Loucy (cell line): ENCODE measurements at regions not wholly inside any gene's neighbourhood (a gene's known extent, or its start where the extent isn't known, plus 50 kb on each side); places are given as distances from the start of the nearest gene placed in this dataset.

Source experiments
- H2AFZ ChIP-seq: fragments of 200-600 bp; sonication (generic); 2 replicates; pipeline ENCODE4 v1.6.0; 2016; ENCODE audit warnings: antibody characterized with exemption, mild to moderate bottlenecking, low read length, moderate library complexity
- H3F3A ChIP-seq: fragments of 200-600 bp; 2 replicates; pipeline ENCODE4 v1.6.0; 2016; ENCODE audit warnings: antibody characterized with exemption, low read depth, mild to moderate bottlenecking
- H3K27me3 ChIP-seq: fragments of 200-600 bp; sonication (generic); 2 replicates; pipeline ENCODE4 v1.6.1; 2014; ENCODE audit warnings: low read length, mild to moderate bottlenecking; ENCODE audit not compliant: insufficient read depth, poor library complexity, severe bottlenecking
- H3K36me3 ChIP-seq: fragments of 200-600 bp; sonication (generic); 2 replicates; pipeline ENCODE4 v1.6.1; 2016; ENCODE audit warnings: low read length; ENCODE audit not compliant: insufficient read depth
- H3K4me1 ChIP-seq: fragments of 200-600 bp; sonication (generic); 2 replicates; pipeline ENCODE4 v1.5.1; 2014; ENCODE audit warnings: low read length, mild to moderate bottlenecking; ENCODE audit not compliant: insufficient read depth, poor library complexity, severe bottlenecking
- H3K4me2 ChIP-seq: fragments of 200-600 bp; sonication (generic); 2 replicates; pipeline ENCODE4 v1.6.0; 2014; ENCODE audit warnings: antibody characterized with exemption, low read length, low read depth, mild to moderate bottlenecking; ENCODE audit not compliant: poor library complexity, severe bottlenecking
- H3K4me3 ChIP-seq: fragments of 200-600 bp; sonication (generic); 2 replicates; pipeline ENCODE4 v1.5.1; 2014; ENCODE audit warnings: low read length, mild to moderate bottlenecking, mixed read lengths; ENCODE audit not compliant: poor library complexity, severe bottlenecking
- H3K79me2 ChIP-seq: fragments of 200-600 bp; sonication (generic); 2 replicates; pipeline ENCODE4 v1.6.1; 2014; ENCODE audit warnings: low read length; ENCODE audit not compliant: insufficient read depth
- H3K9ac ChIP-seq: fragments of 200-600 bp; sonication (generic); 2 replicates; pipeline ENCODE4 v1.6.0; 2014; ENCODE audit warnings: mild to moderate bottlenecking, low read depth, low read length, moderate library complexity; ENCODE audit not compliant: poor library complexity, severe bottlenecking
- H3K9me2 ChIP-seq: fragments of 200-600 bp; sonication (generic); replicated peaks from 2 replicates; pipeline ENCODE4 v1.6.1; 2016; ENCODE audit warnings: low read depth, low read length, mixed read lengths
- H3K9me3 ChIP-seq: fragments of 200-600 bp; sonication (generic); 2 replicates; pipeline ENCODE4 v1.6.1; 2014; ENCODE audit warnings: mild to moderate bottlenecking, antibody characterized with exemption, low read length, low read depth; ENCODE audit not compliant: insufficient read depth
- H4K20me1 ChIP-seq: fragments of 200-600 bp; sonication (generic); 2 replicates; pipeline ENCODE4 v1.6.0; 2014; ENCODE audit warnings: antibody characterized with exemption, low read length, mild to moderate bottlenecking; ENCODE audit not compliant: insufficient read depth, poor library complexity, severe bottlenecking
- CTCF ChIP-seq: fragments of 200-600 bp; sonication (generic); conservative IDR thresholded peaks from 2 replicates; pipeline ENCODE4 v1.5.1; 2014; ENCODE audit warnings: mild to moderate bottlenecking, antibody characterized with exemption, low read length
- EZH2phosphoT487 ChIP-seq: fragments of 200-600 bp; IDR thresholded peaks from 2 replicates; pipeline ENCODE4 v1.6.1; 2018; ENCODE audit warnings: antibody characterized with exemption, mild to moderate bottlenecking, moderate library complexity, borderline replicate concordance

DNA sequence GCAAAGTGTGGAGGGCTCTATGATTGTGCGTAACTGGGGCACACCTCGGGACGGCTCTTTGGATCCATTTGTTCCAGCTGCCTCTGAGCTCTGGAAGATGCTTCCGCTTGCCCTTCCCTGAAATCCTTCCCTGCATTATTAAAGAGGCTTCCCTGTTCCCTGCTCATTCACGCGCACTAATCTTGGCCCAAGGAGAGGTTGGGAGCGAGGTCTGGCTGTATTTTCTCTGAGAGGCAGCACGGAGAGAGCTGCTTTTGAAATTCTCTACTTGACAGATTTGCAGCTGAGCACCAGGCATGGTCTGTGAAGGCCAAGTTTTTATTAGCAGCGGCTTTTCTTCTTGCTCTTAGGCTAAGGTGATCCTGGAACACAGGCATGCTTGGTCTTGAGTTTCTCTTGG lies 94.8 kb upstream of the NTM start:
- H3K9me3 ChIP-seq, result no peaks in the 10 kb centered on the region

DNA sequence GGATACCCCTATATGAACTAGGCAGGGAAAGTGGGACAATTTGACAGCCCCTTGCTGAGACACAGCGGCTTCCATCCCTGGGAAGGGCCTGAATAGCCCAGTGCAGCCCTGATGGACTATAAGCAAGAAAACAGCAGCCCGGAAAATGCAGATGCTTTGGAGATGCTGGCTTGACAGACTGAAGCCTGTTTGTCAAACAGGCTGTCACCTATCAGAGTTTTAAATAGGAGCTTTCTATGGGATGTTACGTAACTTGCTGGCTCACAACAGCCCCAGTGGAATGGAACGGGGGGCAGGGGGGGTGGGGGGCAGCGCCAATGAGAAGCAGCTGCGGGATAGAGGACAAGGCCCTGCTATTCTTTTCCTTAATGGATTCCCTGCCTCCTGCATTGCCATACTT lies 91.9 kb upstream of the NTM start:
- no peaks in the 10 kb centered on the region for H3K4me1 ChIP-seq
- no peaks in the 10 kb centered on the region for H3F3A ChIP-seq
- no peaks in the 10 kb centered on the region for H3K9me3 ChIP-seq
- no peaks in the 10 kb centered on the region for H3K79me2 ChIP-seq
- H3K9me2 ChIP-seq, result no peaks in the 10 kb centered on the region
- H3K27me3 ChIP-seq, result no peaks in the 10 kb centered on the region
- no peak overlapping the region for H3K4me3 ChIP-seq
- no peak for TF ChIP-seq CTCF
- TF ChIP-seq EZH2phosphoT487, result no peak
- no peak overlapping the region for H3K9ac ChIP-seq
- H2AFZ ChIP-seq, result no peak overlapping the region
- no peaks in the 10 kb centered on the region for H4K20me1 ChIP-seq
- no peaks in the 10 kb centered on the region for H3K36me3 ChIP-seq
- H3K4me2 ChIP-seq, result no peak overlapping the region

More for the DNA sequence above, 94.8 kb upstream of the NTM start:
- no peaks in the 10 kb centered on the region for H4K20me1 ChIP-seq
- TF ChIP-seq EZH2phosphoT487, result no peak
- H3K4me2 ChIP-seq, result no peak overlapping the region
- H3K36me3 ChIP-seq, result no peaks in the 10 kb centered on the region
- no peaks in the 10 kb centered on the region for H3K4me1 ChIP-seq
- no peaks in the 10 kb centered on the region for H3K79me2 ChIP-seq
- H3K4me3 ChIP-seq, result no peak overlapping the region
- H3K9ac ChIP-seq, result no peak overlapping the region
- no peaks in the 10 kb centered on the region for H3K27me3 ChIP-seq
- H2AFZ ChIP-seq, result no peak overlapping the region
- no peaks in the 10 kb centered on the region for H3K9me2 ChIP-seq
- H3F3A ChIP-seq, result no peaks in the 10 kb centered on the region

GRCh38 chr11:131279654-131280384 lies 90.6 kb upstream of the NTM start:
- Histone ChIP-seq H3K27me3 (no peaks in the 10 kb centered on the region), H3K36me3 (no peaks in the 10 kb centered on the region), H3K4me1 (no peaks in the 10 kb centered on the region), H3K9me2 (no peaks in the 10 kb centered on the region), H4K20me1 (no peaks in the 10 kb centered on the region), H3K9me3 (no peaks in the 10 kb centered on the region), H2AFZ (no peak overlapping the region), H3K4me3 (no peak overlapping the region), H3K79me2 (no peaks in the 10 kb centered on the region), H3K9ac (no peak overlapping the region), H3F3A (no peaks in the 10 kb centered on the region), H3K4me2 (no peak overlapping the region)
- TF ChIP-seq EZH2phosphoT487, result no peak
- no peak for TF ChIP-seq CTCF

- H2AFZ ChIP-seq, result no peak overlapping the region
- H3F3A ChIP-seq, result no peaks in the 10 kb centered on the region
- H3K9me2 ChIP-seq, result no peaks in the 10 kb centered on the region
- TF ChIP-seq EZH2phosphoT487 (no peak), CTCF (no peak)
- H3K36me3 ChIP-seq, result no peaks in the 10 kb centered on the region
- no peaks in the 10 kb centered on the region for H4K20me1 ChIP-seq
- no peaks in the 10 kb centered on the region for H3K79me2 ChIP-seq
- no peaks in the 10 kb centered on the region for H3K9me3 ChIP-seq
- H3K4me1 ChIP-seq, result no peaks in the 10 kb centered on the region
- no peak overlapping the region for H3K4me2 ChIP-seq
- H3K27me3 ChIP-seq, result no peaks in the 10 kb centered on the region
- no peak overlapping the region for H3K9ac ChIP-seq
- no peak overlapping the region for H3K4me3 ChIP-seq
Observed at GRCh38 chr11:131281316-131281715, 89.1 kb upstream of the NTM start.
